Stimulated activated CD8-positive, alpha-beta memory T cell treated with anti-CD3 and anti-CD28 coated beads, Interleukin-4, amount 100 ng/mL, for 4 hours (primary cell): ENCODE measurements at regions not wholly inside any gene's neighbourhood (a gene's known extent, or its start where the extent isn't known, plus 50 kb on each side); places are given as distances from the start of the nearest gene placed in this dataset.
"Not testable (repeated sequence)": the region's sequence is repeated elsewhere in the genome, so short reads cannot be mapped to it uniquely, and the experiment has no call there.

ENCODE experiments used
- DNase-seq, 2 donors: peaks; one replicate each; pipeline ENCODE4 v3.0.0-alpha.2; 2020; ENCODE audit warnings: low read depth in 2 of 2, low spot score in 1 of 2

DNA sequence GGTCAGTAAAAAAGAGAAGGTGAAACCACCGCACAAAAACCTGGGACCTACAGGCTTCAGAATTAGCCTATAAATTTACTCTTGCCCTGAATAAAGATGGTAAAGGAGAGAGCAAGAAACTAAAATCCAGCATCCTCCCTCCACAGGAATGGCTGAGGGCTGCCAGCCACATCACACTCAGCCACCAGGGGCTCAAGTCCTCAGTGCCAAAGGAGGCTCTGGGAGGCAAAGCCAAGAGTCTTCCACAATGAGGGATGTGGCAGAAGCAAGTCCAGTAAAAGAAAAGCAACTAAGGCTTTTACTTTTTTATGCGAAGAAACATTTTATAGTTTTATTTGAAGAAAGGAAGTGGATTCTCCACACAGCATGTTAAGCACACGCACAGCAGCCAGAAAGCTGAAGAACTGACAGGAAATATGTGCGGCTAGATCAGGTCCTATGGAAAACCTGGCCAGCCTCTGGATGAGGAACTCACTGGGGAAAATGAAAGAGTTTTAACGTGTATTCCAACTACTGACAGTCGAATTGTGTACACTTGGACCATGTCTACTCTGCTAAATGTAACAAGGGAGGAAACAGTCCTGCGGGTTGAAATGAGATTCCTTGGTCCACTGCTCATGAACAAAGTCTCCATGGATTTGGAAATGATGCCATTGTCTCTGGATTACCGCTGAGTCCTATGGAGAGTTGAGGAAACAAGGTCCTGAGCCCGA, 219.4 kb upstream of the SSTR4 start:
- DNase-seq = no peak

DNA sequence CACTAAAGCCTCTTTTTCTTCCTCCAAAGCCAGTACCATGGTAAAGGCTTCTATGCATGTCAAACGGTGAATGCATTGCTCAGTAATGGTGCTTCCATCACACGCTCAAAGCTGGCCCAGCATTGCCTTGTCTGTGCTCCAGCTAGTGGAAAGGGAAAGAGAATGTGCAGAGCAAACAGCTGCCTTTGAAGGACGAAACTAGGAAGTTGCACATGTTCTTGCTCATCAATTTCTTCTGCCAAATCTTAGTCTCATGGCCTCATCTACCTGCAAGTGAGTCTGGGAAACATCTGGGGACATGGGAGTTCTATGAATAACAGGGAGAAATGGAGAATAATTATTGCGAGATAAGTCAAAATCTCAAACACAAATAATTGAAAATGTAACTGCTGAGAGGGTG, 216.5 kb upstream of the SSTR4 start:
- DNase-seq = no peak

DNA sequence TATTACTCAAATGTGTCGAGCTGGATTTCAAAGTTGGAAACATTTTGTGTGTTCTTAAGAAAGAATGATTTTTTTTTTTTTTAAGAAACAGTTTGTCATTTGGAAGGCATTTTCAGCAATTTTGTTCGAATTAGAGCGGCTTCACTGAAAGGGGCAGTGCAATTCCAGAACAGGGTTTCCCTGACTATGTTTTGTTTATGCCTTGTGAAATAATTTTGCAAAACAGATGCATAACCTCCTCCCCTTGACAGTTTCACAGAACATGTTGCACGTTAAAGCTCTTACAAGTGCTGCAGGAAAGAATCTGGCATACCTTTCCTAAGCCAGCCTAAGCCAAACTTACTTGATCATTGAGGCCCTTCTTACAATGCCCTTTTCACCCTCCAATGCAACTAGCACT, 216.0 kb upstream of the SSTR4 start:
- DNase-seq = no peak

DNA sequence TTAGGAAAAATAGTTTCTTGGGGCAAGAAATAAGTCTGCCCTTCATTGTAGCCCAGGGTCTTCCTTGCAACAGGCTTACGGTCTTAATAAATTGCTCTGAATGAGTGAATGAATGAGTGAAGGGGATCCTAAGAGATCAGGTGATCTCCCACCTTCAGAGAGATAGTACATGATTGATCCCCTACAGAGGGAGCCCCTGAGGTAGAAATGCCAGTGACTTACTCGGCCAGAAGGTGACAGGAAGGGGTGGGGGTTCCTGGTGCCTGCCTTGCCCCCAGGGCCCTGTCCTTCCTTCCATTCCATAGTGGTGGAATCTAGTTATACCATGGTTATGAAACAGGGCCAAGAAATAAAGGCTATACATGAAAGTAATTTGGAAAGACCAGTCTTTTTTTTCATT, 215.3 kb upstream of the SSTR4 start:
- DNase-seq = no peak

DNA sequence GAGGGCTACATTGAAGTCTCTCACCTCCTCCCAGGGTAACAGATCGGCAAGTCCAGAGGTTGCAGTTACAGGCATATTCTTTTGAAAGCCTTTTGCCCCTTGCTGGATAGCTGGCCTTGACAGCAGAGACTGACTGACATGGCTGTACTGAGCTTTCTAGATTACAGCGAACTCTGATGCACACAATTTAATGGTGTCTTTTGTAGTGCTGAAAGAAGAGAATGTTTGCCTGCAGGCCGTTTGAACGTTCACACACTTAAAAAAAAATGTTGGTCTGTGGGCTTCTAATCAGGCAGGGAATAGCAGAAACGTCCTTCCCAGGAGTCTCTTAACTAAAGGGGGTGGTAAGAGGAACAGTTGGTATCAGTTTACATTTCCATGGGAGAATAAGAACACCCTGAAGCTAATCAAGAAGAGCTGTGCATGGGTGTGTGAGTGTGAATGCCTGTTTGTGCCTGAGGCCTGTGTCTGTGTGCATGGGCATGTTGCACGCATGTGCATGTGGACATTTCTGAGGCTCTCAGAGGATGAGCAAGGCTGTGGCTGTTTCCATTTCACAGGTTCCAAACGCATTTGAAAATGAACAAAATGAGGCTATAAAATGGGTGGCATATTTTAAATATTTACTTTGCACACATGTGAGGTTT, 213.9 kb upstream of the SSTR4 start:
- DNase-seq = no peak

DNA sequence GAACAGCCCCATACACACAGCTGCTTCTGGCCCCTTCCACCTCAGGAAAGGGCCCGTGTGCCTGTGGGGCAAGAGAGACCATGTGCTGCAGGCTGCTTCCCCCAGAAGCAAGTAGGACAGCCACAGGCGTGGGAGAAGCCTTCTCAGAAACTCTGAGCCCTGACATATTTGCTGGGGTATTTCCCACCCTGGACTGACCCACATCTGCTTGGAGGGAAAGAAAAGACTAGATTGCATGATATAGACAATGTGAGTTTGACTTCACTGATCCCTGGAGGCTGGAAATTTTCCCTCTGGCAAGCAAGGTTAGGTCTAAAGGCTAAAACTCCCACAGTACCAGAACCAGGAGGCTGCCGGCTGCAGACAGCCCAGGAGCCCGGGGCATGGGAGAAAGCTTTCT, 213.3 kb upstream of the SSTR4 start:
- no peak for DNase-seq

DNA sequence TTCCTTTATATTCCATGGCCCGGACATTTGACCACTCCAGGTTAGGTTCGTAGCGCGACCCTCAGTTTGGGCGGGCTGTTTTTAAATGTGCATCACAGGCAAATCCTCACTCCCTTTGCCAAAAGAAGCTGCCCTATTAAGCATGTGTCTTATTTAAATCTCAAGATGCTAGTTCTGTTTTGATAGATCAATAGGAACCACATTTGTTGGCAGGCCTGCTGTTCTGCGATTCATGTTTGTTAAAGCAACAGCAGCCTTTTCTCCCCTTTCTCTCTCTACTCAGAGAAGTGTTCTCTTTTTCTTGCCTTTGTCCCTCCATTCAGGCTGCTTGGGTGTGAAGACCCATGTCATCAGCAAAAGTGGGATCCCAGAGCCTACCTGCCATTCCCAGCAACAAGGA, 212.0 kb upstream of the SSTR4 start:
- DNase-seq = no peak

DNA sequence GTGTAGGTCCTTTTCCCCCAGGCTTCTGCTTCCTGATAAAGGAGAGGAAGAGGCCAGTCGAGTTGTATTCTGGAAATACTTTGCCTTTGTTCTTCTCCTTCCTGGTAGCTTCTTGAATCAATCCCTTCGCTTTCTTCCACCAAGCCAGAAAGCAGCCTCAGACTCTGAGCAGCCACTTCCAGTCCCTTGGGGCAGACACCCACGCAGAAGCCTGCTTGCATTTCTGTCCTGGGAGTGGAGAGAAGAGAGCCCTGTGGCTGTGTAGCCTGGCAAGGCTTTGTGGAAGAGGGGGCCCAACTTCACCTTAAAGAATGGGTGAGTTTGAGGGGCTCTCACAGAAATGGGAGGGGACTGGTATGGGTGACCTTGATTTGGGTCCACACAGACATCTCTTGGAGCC, 211.0 kb upstream of the SSTR4 start:
- DNase-seq = no peak

DNA sequence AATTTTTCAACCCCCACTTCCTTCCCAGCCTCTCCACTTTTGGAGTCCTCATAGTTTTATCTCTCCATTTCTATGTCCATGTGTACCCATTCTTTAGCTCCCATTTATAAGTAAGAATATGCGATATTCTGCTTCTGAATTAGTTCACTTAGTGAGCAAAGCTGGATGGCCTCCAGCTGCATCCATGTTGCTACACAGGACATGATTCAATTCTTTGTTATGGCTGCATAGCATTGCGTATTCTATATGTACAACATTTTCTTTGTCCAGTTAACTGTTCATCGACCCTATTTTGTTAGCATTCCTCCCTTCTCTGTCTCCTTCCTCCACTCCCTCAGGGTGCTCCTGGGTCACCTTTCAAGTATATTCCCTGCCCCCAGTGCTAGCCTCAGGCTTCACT, 210.0 kb upstream of the SSTR4 start:
- no peak for DNase-seq

DNA sequence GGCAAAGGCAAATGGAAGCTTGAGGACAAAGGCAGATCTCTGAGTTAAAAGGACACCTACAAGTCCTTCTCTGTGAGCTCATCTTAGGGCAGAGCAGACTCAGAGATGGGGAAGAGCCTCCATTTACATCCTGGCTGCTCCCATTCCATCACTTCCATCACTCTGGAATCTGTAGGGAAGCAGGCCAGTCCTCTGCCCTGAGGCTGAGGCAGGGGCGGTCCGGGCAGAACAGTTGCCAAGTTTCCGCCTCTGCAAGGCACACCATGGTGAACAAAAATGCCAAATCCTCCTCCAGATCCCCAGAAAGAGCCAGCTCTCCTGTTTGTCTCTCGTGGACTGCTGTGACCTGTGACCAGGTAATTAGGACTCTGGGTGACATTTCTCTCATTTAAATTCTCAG, 209.6 kb upstream of the SSTR4 start:
- DNase-seq = no peak

DNA sequence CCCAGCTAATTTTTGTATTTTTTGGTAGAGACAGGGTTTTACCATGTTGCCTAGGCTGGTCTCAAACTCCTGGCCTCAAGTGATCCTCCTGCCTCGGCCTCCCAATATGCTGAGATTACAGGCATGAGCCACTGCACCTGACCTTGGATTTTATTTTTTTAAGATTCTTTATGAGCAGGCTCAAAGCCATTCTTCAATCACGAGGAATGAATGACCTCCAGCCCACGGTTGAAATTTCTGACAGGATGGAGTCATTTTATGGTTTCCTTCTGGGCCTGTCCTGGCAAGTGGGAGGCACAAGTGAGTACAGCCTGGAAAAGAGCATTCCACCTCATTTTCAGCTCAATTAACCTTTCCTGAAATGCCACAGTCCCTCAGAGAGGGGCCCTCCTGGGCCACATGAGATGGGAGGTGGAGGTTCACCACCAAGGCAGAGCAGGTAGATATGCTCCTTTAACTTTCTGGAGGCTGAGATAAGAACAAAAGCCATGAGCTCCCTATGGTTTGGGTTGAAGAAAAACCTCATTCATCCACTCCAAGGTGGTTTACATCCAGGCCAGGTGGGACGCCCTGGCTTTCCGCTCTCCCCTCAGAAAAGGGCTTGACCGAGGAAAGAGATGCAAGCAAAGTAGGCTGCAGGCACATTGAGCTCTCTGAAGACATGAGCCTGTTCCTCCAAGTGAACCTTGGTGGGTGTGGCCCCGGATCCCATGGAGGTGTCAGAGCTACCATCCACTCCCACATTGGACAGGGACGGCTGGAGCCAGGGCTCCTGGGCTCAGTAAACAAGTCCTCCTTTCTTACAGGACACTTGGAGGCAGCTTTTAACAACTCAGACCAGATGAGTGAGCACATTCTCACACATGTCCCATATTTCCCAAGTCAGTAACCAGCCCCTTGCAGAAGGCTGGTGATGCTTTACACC, 208.5 kb upstream of the SSTR4 start:
- DNase-seq = no peak

DNA sequence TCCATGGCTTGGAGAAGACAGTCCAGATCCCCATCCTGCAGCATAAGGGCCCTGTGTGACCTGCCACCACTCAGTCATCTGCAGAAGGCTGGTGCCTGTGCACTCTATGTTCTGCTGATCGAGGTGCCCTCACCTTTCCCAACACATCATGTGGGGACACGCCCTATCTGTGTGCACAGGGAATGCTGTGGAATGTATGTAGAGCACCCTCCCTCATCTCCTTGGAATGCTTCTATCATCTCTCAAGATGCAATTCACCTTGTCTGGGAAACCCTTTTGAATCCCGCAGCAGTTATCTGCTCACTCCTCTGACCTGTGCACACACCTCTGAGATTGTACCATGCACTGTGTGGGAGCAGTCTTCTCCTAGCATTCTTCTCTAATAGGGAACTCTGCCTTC, 207.2 kb upstream of the SSTR4 start:
- no peak for DNase-seq

DNA sequence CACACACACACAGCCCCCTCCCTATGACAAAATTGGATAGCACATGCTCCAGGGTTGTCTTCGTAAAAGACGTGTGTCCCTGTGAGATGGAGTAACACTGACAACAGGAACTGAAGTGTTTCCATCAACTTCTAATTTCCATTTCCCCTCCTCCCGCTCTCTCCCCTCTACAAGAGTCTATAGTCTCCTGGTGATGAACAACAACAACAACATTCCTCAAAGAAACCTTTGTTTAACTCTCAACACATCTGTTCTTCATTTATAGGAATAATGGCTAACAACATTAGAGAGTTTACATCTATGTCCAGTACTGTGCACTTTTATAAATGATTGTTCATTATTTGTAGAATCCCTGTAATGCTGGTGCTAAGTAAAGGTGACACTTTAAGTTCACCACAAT, 205.8 kb upstream of the SSTR4 start:
- DNase-seq = no peak

DNA sequence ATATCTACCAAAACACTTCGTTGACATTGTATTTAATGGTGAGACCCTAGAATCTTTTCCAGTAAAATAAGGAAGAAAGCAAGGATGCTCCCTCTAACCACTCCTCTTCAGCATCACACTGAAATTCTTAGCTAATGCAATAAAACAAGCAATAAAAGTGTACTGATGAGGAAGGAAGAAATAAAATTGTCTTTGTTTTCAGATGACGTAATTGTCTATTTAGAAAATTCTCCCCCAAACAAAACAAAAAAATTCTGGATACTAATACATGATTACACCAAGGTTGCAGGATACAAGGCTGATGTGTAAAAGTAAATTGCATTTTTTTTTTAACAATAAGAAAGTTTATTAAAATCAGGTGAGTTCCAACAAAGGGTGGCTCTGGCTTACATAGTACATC, 205.0 kb upstream of the SSTR4 start:
- DNase-seq = no peak

DNA sequence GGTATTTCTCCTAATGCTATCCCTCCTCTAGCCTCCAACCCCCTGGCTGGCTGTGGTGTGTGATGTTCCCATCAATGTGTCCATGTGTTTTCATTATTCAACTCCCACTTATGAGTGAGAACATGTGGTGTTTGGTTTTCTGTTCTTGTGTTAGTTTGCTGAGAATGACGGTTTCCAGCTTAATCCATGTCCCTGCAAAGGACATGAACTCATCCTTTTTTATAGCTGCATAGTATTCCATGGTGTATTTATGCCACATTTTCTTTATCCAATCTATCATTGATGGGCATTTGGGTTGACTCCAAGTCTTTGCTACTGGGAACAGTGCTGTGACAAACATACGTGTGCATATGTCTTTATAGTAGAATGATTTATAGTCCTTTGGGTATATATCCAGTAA, 204.4 kb upstream of the SSTR4 start:
- not testable (repeated sequence) for DNase-seq

DNA sequence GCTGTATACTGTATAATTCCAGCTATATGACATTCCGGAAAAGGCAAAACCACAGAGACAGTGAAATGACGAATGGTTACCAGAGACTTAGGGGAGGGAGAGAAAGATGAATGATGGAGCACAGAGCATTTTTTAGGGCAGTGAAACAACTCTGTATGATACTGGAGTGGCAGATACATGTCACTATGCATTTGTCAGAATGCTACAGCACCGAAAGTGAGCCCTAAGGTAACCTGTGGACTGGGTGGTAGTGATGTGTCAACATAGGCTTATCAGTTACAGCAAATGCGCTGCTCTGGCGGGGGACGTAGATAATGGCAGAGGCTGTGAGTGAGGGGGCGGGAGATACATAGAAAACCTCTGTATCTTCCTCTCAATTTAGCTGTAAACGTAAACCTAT, 201.3 kb upstream of the SSTR4 start:
- no peak for DNase-seq

DNA sequence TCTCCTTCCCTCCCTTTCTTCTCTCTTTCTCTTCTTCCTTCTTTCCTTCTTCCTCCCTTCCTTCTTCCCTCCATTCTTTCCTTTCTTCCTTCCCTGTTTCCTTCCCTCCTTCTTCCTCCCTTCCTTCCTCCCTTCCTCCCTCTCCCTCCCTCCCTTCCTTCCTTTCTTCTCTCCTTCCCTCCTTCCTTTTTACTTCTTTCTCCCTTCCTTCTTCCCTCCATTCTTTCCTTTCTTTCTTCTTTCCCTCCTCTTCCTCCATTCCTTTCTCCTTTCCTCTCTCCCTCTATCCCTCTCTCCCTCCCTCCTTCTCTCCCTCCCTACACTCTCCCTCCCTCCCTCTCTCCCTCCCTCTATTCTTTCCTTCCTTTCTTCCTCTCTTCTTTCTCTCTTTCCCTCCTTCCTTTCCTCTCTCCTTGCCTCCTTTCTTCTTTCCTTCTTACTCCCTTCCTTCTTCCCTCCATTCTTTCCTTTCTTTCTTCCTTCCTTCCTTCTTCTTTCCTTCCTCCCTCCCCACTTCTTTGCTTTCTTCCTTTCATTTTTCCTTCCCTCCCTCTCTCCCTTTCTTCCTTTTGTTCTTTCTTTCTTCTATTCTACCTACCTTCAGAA, 200.4 kb upstream of the SSTR4 start:
- no peak for DNase-seq

DNA sequence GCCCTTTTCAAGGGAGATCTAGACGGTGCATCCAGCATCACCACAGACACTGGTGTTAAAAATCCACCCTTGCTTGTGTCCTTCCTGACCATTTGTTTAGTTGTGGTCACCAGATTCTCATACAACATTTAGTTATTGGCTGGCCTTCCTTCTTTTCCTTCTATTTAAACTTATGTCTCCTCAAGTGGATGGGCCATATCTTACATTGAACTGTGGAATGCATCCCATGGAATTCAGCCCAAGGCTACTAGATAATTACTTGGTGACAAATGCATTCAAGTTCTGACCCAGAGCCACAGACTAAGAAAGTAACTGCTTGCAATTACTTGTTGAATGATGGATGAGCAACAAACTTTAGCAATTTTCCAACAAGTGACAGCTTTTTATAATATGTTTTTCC, 198.9 kb upstream of the SSTR4 start:
- no peak for DNase-seq

DNA sequence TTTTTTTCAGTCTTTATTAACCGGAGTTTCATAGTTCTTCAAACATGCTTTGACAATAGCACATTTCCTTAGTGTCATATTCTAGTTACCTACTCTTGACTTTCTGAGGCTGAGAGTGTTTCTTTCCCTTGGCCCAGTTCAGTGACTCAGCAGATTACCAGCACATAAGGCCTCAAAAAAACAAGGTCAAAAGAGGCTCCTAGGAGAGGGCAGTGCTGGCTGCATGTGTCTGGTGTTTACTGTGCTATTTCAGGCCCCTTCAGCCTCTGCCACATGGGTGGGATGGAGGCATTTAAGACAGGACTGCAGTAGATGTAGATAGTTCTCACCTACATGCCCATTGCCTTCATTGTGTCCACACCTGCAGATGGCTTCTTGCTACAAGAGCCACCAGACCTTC, 198.2 kb upstream of the SSTR4 start:
- no peak for DNase-seq

DNA sequence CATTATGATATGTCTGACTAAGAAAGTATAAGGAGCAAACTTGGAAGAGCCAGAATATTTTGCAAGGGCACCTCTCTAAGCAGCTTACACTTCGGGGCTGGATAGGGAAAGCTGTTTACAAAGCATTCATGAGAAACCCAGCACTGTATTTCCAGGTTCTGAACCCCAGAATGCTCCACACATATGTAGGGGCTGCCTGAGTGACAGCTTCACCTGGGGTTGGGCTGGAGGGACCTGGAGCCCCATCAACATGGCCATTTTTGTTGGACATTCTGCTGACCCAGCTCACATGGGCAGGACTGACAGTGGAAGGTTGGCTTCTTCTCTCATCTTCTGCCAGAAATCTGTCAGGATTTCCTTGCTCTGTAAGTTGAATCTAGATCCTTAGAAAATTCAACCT, 197.1 kb upstream of the SSTR4 start:
- no peak for DNase-seq

DNA sequence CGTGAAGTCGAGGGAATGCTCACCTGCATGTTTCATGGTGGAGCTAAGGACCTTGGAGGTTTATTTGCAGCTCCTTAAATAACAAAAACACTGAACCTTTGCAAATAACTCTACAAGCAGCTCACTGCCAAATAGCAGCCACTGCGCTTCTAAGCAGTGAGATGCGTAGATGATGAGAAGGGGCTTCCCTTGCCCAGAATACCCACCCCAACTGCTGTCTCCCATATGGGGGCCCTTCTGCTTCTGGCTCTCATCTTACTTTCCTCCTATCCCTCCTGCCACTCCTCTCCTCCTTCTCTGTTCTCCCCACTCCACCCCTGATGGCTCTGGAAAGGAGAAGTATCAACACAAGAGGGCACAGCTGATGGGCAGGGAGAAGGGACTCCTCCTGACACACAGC, 193.3 kb upstream of the SSTR4 start:
- no peak for DNase-seq

DNA sequence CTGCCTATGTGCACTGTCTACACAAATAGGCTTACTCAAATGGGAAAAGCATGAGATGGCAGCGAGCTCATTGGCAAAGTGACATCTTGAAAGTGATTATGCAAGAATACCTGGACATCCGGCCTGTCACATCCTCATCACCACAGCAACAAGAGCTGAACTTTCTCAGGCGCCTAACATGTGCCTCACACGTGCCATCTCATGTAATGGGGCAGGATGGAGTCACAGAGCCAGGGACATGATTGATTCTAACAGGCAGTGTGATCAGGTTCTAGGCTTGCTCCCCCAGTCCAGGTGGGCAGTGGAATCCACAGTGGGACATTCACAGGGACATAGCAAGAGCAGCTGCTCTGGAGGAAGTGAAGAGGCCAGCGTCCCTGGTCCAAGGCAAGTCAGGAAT, 192.3 kb upstream of the SSTR4 start:
- no peak for DNase-seq
